Nephron progenitor cell (in vitro differentiated cells): ENCODE measurements at regions not wholly inside any gene's neighbourhood (a gene's known extent, or its start where the extent isn't known, plus 50 kb on each side); places are given as distances from the start of the nearest gene placed in this dataset.

Source experiments
- DNase-seq: peaks from one replicate; pipeline ENCODE4 v3.0.0; 2021
- H3K27ac Mint-ChIP-seq: 2 replicates; pipeline ENCODE4 v1.8.0; 2021; ENCODE audit warnings: mild to moderate bottlenecking, moderate library complexity, mixed read lengths
- H3K27me3 Mint-ChIP-seq: 2 replicates; pipeline ENCODE4 v1.8.0; 2021; ENCODE audit warnings: mild to moderate bottlenecking, low read depth, mixed read lengths; ENCODE audit not compliant: poor library complexity
- H3K36me3 Mint-ChIP-seq: 2 replicates; pipeline ENCODE4 v1.8.0; 2021; ENCODE audit warnings: low read depth, mixed read lengths
- H3K4me1 Mint-ChIP-seq: 2 replicates; pipeline ENCODE4 v1.8.0; 2021; ENCODE audit warnings: mixed read lengths
- H3K4me3 Mint-ChIP-seq: 2 replicates; pipeline ENCODE4 v1.8.0; 2021; ENCODE audit warnings: mild to moderate bottlenecking, moderate library complexity, mixed read lengths
- H3K9me3 Mint-ChIP-seq: 2 replicates; pipeline ENCODE4 v1.8.0; 2021; ENCODE audit warnings: mild to moderate bottlenecking, moderate library complexity, mixed read lengths
- CTCF ChIP-seq: fragments of 200-600 bp; sonication (generic); IDR thresholded peaks from 2 replicates; pipeline ENCODE4 v1.5.0; 2021; ENCODE audit warnings: antibody characterized with exemption

- H3K4me3 Mint-ChIP-seq, result no peak overlapping the region
Measured at GRCh38 chr18:67337696-67338095, 178.8 kb downstream of the DSEL start.

GRCh38 chr18:67331857-67332256 lies 184.7 kb downstream of the DSEL start:
- Mint-ChIP-seq H3K36me3 (no peaks in the 10 kb centered on the region), H3K4me3 (no peak overlapping the region), H3K4me1 (no peaks in the 10 kb centered on the region), H3K9me3 (no peaks in the 10 kb centered on the region), H3K27me3 (no peaks in the 10 kb centered on the region), H3K27ac (no peak overlapping the region)
- no peak for DNase-seq
- TF ChIP-seq CTCF, result no peak

More at GRCh38 chr18:67337696-67338095, 178.8 kb downstream of the DSEL start:
- Mint-ChIP-seq H3K4me1 (no peaks in the 10 kb centered on the region), H3K27me3 (no peaks in the 10 kb centered on the region), H3K27ac (no peak overlapping the region), H3K9me3 (no peaks in the 10 kb centered on the region), H3K36me3 (no peaks in the 10 kb centered on the region)
- no peak for TF ChIP-seq CTCF
- DNase-seq, result no peak

DNA sequence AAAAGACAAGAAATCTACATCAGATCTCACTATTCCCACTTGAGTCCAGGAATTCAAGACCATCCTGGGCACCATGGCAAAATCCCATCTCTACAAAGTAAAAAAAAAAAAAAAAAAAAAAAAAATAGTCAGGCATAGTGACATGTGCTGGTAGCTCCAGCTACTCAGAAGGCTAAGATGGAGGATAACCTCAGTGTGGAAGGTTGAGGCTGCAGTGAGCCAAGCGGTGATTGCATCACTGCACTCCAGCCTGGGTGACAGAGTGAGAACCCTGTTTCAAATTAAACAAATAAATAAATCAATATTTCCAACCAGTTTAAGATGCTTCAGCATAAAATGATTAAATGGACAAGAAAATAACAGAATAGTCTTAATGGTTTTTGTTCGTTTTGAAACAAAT lies 197.4 kb downstream of the DSEL start:
- peaks cover 4% of the 10 kb centered on the region for H3K9me3 Mint-ChIP-seq
- no peaks in the 10 kb centered on the region for H3K36me3 Mint-ChIP-seq
- no peak overlapping the region for H3K4me3 Mint-ChIP-seq
- TF ChIP-seq CTCF, result no peak
- DNase-seq, result no peak
- no peaks in the 10 kb centered on the region for H3K27me3 Mint-ChIP-seq
- H3K4me1 Mint-ChIP-seq, result peaks cover 4% of the 10 kb centered on the region
- no peak overlapping the region for H3K27ac Mint-ChIP-seq

DNA sequence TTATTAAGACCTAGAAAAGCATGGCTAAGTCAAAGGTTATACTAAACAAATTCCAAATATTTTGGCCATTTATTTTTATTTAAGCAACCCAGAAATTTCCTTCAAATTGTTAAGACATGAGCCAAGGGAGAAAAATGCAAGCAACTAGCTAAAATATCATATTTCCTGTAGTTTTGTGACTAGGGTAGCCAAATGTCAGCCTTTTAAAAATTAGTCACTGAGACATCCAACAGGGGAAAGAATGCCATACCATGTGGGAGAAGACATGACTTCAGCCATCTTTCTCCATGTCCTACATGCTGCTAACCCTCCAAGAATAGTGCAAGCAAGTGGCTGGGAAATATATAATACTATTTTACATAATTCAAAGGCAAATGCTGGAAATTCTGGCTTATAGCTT lies 197.9 kb downstream of the DSEL start:
- Mint-ChIP-seq H3K27ac (no peak overlapping the region), H3K36me3 (no peaks in the 10 kb centered on the region), H3K9me3 (peaks cover 4% of the 10 kb centered on the region), H3K4me1 (peaks cover 4% of the 10 kb centered on the region), H3K4me3 (no peak overlapping the region), H3K27me3 (no peaks in the 10 kb centered on the region)
- DNase-seq, result no peak
- no peak for TF ChIP-seq CTCF

DNA sequence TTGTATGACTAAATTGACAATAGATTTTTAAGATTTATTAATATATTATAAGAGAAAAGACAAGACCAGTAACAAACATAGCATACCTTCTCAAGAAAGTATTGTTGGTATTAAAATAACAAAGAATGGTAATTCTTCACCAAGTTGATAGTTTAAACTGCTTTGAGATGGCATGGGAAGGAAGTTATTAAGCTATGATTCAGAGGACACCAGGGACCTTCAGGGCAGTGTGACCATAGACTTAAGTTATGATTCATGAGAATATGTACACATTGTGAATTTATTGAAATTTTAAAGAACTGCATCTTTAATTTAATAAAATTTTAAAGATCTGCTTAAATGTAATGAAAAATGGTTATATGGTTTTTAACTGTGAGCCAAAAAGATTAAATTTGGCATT lies 205.7 kb downstream of the DSEL start:
- no peaks in the 10 kb centered on the region for H3K9me3 Mint-ChIP-seq
- TF ChIP-seq CTCF, result no peak
- no peaks in the 10 kb centered on the region for H3K27me3 Mint-ChIP-seq
- DNase-seq, result no peak
- no peak overlapping the region for H3K4me3 Mint-ChIP-seq
- H3K36me3 Mint-ChIP-seq, result no peaks in the 10 kb centered on the region
- peaks cover 2% of the 10 kb centered on the region for H3K4me1 Mint-ChIP-seq
- no peak overlapping the region for H3K27ac Mint-ChIP-seq

DNA sequence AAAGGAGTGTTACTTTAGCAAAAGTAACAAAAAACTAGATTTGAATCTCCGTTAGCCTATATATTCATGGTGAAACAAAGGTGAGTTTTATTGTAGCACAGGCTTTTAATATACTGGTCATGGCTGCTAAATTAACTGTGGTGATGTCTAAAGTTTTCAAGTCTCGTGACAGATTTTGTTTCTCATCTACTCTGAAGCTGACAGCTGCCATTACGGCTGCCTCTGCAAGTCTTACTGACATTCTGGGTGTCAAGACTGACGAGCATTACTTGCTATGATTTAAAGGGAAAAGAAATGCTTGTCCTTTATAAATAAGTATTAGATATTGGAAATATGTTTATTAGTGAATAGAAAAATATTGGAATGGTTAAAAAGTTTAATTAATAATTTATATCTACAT lies 207.7 kb downstream of the DSEL start:
- no peak for DNase-seq
- Mint-ChIP-seq H3K4me1 (no peaks in the 10 kb centered on the region), H3K9me3 (no peaks in the 10 kb centered on the region), H3K36me3 (no peaks in the 10 kb centered on the region), H3K27me3 (no peaks in the 10 kb centered on the region), H3K27ac (no peak overlapping the region), H3K4me3 (no peak overlapping the region)
- TF ChIP-seq CTCF, result no peak
